GM18502 (cell line): ENCODE measurements at regions not wholly inside any gene's neighbourhood (a gene's known extent, or its start where the extent isn't known, plus 50 kb on each side); places are given as distances from the start of the nearest gene placed in this dataset.

Experiments used
- ATAC-seq: cut with Tn5 transposase; IDR thresholded peaks from one replicate; pipeline ENCODE4 v1.9.1; 2021; ENCODE audit warnings: mild to moderate bottlenecking; ENCODE audit not compliant: unreplicated experiment, poor library complexity

- ATAC-seq: no peak
Measured at GRCh38 chr2:220228310-220229006, 601.0 kb downstream of the SLC4A3 start.

GRCh38 chr2:220240641-220241040 is 613.2 kb downstream of the SLC4A3 start:
- no peak for ATAC-seq

- ATAC-seq: no peak
Measured at GRCh38 chr2:220241423-220241822, 614.0 kb downstream of the SLC4A3 start.

- ATAC-seq: no peak
Measured at GRCh38 chr2:220243571-220243970, 616.1 kb downstream of the SLC4A3 start.

GRCh38 chr2:220246386-220246785 is 619.0 kb downstream of the SLC4A3 start:
- no peak for ATAC-seq

- no peak for ATAC-seq
Measured at GRCh38 chr2:220247588-220248350, 620.3 kb downstream of the SLC4A3 start.

- ATAC-seq: no peak
Measured at GRCh38 chr2:220259662-220260061, 632.2 kb downstream of the SLC4A3 start.

GRCh38 chr2:220263300-220263699 is 635.9 kb downstream of the SLC4A3 start:
- no peak for ATAC-seq

- no peak for ATAC-seq
Measured at GRCh38 chr2:220269367-220269766, 641.9 kb downstream of the SLC4A3 start.

GRCh38 chr2:220270481-220271070 is 643.1 kb downstream of the SLC4A3 start:
- no peak for ATAC-seq

- ATAC-seq: no peak
Measured at GRCh38 chr2:220272656-220273055, 645.2 kb downstream of the SLC4A3 start.

GRCh38 chr2:220273082-220273481 is 645.7 kb downstream of the SLC4A3 start:
- ATAC-seq: no peak

- ATAC-seq: no peak
Measured at GRCh38 chr2:220275454-220275853, 648.0 kb downstream of the SLC4A3 start.

GRCh38 chr2:220276741-220277444 is 649.5 kb downstream of the SLC4A3 start:
- ATAC-seq: no peak

- no peak for ATAC-seq
Measured at GRCh38 chr2:220277445-220277975, 650.1 kb downstream of the SLC4A3 start.

GRCh38 chr2:220278022-220278421 is 650.6 kb downstream of the SLC4A3 start:
- ATAC-seq: no peak

GRCh38 chr2:220279372-220279771 is 651.9 kb downstream of the SLC4A3 start:
- no peak for ATAC-seq

GRCh38 chr2:220279840-220280239 is 652.4 kb downstream of the SLC4A3 start:
- ATAC-seq: no peak

- ATAC-seq: no peak
Measured at GRCh38 chr2:220280736-220281135, 653.3 kb downstream of the SLC4A3 start.

GRCh38 chr2:220281771-220282170 is 654.3 kb downstream of the SLC4A3 start:
- ATAC-seq: no peak

GRCh38 chr2:220282236-220282635 is 654.8 kb downstream of the SLC4A3 start:
- no peak for ATAC-seq
